SKM-1 (cell line): ENCODE measurements at regions not wholly inside any gene's neighbourhood (a gene's known extent, or its start where the extent isn't known, plus 50 kb on each side); places are given as distances from the start of the nearest gene placed in this dataset.
"Not testable (repeated sequence)": the region's sequence is repeated elsewhere in the genome, so short reads cannot be mapped to it uniquely, and the experiment has no call there.

Experiments
- DNase-seq: peaks from one replicate; lab custom pipeline; 2025; ENCODE audit not compliant: unreplicated experiment; lab: John Stamatoyannopoulos, UW

- DNase-seq: no peak
Observed at GRCh38 chr2:234701841-234702240, 205.0 kb upstream of the ARL4C start.

- DNase-seq: no peak
Observed at GRCh38 chr2:234701421-234701820, 204.5 kb upstream of the ARL4C start.

GRCh38 chr2:234699456-234699855 lies 202.6 kb upstream of the ARL4C start:
- DNase-seq: no peak

GRCh38 chr2:234697300-234697876 lies 200.5 kb upstream of the ARL4C start:
- DNase-seq: not testable (repeated sequence)

GRCh38 chr2:234695981-234696380 lies 199.1 kb upstream of the ARL4C start:
- DNase-seq: no peak

- DNase-seq: no peak
Observed at GRCh38 chr2:234694244-234695013, 197.5 kb upstream of the ARL4C start.

GRCh38 chr2:234693681-234694190 lies 196.9 kb upstream of the ARL4C start:
- DNase-seq: not testable (repeated sequence)

- not testable (repeated sequence) for DNase-seq
Observed at GRCh38 chr2:234693191-234693590, 196.3 kb upstream of the ARL4C start.

- DNase-seq: no peak
Observed at GRCh38 chr2:234691968-234692955, 195.4 kb upstream of the ARL4C start.

- no peak for DNase-seq
Observed at GRCh38 chr2:234691214-234691575, 194.3 kb upstream of the ARL4C start.

- no peak for DNase-seq
Observed at GRCh38 chr2:234690569-234691213, 193.8 kb upstream of the ARL4C start.

GRCh38 chr2:234689911-234690379 lies 193.1 kb upstream of the ARL4C start:
- DNase-seq: no peak

- DNase-seq: no peak
Observed at GRCh38 chr2:234687718-234688475, 191.0 kb upstream of the ARL4C start.

- no peak for DNase-seq
Observed at GRCh38 chr2:234686088-234686890, 189.4 kb upstream of the ARL4C start.

- DNase-seq: no peak
Observed at GRCh38 chr2:234684466-234684865, 187.6 kb upstream of the ARL4C start.

GRCh38 chr2:234683950-234684349 lies 187.1 kb upstream of the ARL4C start:
- no peak for DNase-seq

- DNase-seq: no peak
Observed at GRCh38 chr2:234682492-234683228, 185.8 kb upstream of the ARL4C start.
